Neural cell (in vitro differentiated cells): ENCODE measurements at regions not wholly inside any gene's neighbourhood (a gene's known extent, or its start where the extent isn't known, plus 50 kb on each side); places are given as distances from the start of the nearest gene placed in this dataset.

ENCODE experiments used
- EP300 ChIP-seq: fragments of 450-650 bp; conservative IDR thresholded peaks from 2 replicates; pipeline ENCODE4 v1.6.1; 2014; ENCODE audit warnings: antibody characterized with exemption, mild to moderate bottlenecking, moderate library complexity; ENCODE audit not compliant: poor library complexity, severe bottlenecking
- TF ChIP-seq, protein P1 (sequence below): fragments of 450-650 bp; IDR thresholded peaks from 2 replicates; pipeline ENCODE4 v1.5.1; 2014; ENCODE audit warnings: antibody characterized with exemption, mild to moderate bottlenecking, moderate library complexity; ENCODE audit not compliant: poor library complexity, severe bottlenecking

- TF ChIP-seq, protein P1, sequence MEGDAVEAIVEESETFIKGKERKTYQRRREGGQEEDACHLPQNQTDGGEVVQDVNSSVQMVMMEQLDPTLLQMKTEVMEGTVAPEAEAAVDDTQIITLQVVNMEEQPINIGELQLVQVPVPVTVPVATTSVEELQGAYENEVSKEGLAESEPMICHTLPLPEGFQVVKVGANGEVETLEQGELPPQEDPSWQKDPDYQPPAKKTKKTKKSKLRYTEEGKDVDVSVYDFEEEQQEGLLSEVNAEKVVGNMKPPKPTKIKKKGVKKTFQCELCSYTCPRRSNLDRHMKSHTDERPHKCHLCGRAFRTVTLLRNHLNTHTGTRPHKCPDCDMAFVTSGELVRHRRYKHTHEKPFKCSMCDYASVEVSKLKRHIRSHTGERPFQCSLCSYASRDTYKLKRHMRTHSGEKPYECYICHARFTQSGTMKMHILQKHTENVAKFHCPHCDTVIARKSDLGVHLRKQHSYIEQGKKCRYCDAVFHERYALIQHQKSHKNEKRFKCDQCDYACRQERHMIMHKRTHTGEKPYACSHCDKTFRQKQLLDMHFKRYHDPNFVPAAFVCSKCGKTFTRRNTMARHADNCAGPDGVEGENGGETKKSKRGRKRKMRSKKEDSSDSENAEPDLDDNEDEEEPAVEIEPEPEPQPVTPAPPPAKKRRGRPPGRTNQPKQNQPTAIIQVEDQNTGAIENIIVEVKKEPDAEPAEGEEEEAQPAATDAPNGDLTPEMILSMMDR, result no peak
- TF ChIP-seq EP300, result no peak
These were observed 401.0 kb upstream of the EEF2KMT start for GRCh38 chr16:5498562-5498961.
